Keratinocyte (primary cell): ENCODE measurements at regions not wholly inside any gene's neighbourhood (a gene's known extent, or its start where the extent isn't known, plus 50 kb on each side); places are given as distances from the start of the nearest gene placed in this dataset.

Experiments
- EZH2 ChIP-seq: IDR thresholded peaks from one replicate; pipeline ENCODE4 v1.6.1; 2012; ENCODE audit warnings: inconsistent platforms, mild to moderate bottlenecking, low read length, moderate library complexity
- TF ChIP-seq, protein P1 (sequence below), 3 experiments: IDR thresholded peaks in 1 of 3; conservative IDR thresholded peaks in 1 of 3; optimal IDR thresholded peaks in 1 of 3; 2 replicates in 2 of 3; 3 replicates in 1 of 3; pipeline versions ENCODE3 to v1.5.1; 2011; ENCODE audit warnings: low read length in 3 of 3, mild to moderate bottlenecking in 3 of 3, moderate library complexity in 2 of 3, control low read depth in 1 of 3, inconsistent platforms in 1 of 3; ENCODE audit not compliant: insufficient read depth in 2 of 3; ENCODE audit errors: extremely low read depth in 1 of 3

- TF ChIP-seq, protein P1, sequence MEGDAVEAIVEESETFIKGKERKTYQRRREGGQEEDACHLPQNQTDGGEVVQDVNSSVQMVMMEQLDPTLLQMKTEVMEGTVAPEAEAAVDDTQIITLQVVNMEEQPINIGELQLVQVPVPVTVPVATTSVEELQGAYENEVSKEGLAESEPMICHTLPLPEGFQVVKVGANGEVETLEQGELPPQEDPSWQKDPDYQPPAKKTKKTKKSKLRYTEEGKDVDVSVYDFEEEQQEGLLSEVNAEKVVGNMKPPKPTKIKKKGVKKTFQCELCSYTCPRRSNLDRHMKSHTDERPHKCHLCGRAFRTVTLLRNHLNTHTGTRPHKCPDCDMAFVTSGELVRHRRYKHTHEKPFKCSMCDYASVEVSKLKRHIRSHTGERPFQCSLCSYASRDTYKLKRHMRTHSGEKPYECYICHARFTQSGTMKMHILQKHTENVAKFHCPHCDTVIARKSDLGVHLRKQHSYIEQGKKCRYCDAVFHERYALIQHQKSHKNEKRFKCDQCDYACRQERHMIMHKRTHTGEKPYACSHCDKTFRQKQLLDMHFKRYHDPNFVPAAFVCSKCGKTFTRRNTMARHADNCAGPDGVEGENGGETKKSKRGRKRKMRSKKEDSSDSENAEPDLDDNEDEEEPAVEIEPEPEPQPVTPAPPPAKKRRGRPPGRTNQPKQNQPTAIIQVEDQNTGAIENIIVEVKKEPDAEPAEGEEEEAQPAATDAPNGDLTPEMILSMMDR (optimal IDR thresholded peaks at IDR 0.05 in 1 of 3, IDR thresholded peaks at IDR 0.05 in 1 of 3, conservative IDR thresholded peaks at IDR 0.05 in 1 of 3; ENCODE audit: extremely low read depth in 1 of 3, insufficient read depth in 2 of 3, low read length in 3 of 3) = no peak
- TF ChIP-seq EZH2 = no peak
Measured at GRCh38 chr18:67969458-67969857, 452.9 kb upstream of the DSEL start.
